GM12865 (cell line): ENCODE measurements at regions not wholly inside any gene's neighbourhood (a gene's known extent, or its start where the extent isn't known, plus 50 kb on each side); places are given as distances from the start of the nearest gene placed in this dataset.

ENCODE experiments used
- DNase-seq: peaks from one replicate; pipeline ENCODE4 v3.0.0; 2010; ENCODE audit warnings: low read depth
- H3K4me3 ChIP-seq: 2 replicates; pipeline ENCODE4 v1.5.1; 2011; ENCODE audit warnings: mild to moderate bottlenecking, low read depth, low read length, control low read depth
- TF ChIP-seq, protein P1 (sequence below): IDR thresholded peaks from 2 replicates; pipeline ENCODE4 v1.5.1; 2011; ENCODE audit warnings: low read length, control low read depth, low read depth, inconsistent platforms; ENCODE audit not compliant: insufficient read depth; ENCODE audit errors: missing control alignments

GRCh38 chr17:65364438-65364837 lies 197.0 kb downstream of the AXIN2 start:
- TF ChIP-seq, protein P1, sequence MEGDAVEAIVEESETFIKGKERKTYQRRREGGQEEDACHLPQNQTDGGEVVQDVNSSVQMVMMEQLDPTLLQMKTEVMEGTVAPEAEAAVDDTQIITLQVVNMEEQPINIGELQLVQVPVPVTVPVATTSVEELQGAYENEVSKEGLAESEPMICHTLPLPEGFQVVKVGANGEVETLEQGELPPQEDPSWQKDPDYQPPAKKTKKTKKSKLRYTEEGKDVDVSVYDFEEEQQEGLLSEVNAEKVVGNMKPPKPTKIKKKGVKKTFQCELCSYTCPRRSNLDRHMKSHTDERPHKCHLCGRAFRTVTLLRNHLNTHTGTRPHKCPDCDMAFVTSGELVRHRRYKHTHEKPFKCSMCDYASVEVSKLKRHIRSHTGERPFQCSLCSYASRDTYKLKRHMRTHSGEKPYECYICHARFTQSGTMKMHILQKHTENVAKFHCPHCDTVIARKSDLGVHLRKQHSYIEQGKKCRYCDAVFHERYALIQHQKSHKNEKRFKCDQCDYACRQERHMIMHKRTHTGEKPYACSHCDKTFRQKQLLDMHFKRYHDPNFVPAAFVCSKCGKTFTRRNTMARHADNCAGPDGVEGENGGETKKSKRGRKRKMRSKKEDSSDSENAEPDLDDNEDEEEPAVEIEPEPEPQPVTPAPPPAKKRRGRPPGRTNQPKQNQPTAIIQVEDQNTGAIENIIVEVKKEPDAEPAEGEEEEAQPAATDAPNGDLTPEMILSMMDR: no peak
- no peak for DNase-seq
- H3K4me3 ChIP-seq: no peak overlapping the region

DNA sequence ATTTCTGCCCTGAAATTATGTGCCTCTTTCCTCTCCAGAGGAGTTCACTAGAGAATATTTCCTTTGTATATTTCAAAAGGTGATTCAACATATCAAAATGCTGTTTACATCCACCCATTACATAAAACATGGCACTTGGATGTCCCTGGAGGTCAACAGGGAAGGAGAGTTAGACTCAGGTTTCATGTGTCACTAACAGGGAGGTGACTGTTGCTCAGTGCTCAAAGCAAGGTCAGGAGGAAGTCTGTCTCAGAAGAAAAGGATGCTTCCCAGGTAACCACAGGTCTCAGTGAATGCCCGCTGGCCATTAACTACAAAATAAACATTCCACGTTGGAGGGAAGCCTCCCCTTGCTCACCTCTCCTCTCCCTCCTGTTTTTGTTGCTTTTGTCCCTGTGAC lies 198.6 kb downstream of the AXIN2 start:
- no peak overlapping the region for H3K4me3 ChIP-seq
- peak; percentile 9 for DNase-seq
- TF ChIP-seq, protein P1: no peak

DNA sequence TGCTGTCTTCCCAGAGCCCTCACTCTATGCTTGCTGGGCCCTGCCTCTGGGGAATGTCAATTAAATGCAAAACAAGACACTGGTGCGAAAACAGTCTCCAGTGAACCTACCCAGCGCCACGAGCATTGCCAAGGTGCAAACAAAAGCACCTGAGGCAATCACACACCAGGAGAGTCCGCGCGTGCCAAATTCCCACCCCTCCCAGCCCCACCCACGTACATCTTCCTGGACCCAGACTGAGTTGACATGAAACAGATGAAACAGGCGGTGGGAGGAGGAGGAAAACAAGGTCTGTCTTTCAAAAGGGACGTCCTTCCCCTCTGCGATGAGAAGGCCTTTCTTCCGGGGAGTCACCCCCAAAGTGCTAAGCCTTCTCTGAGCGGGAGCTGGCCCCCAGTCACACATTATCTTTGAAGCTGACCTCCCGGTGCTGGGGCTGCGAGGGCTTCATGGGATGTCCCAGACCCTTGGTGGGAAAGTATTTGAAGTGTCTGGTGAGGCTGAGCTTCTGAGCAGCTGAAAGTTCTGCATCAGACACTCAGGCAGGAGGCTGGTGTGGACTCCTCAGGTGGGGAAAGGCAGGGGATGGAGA lies 200.4 kb downstream of the AXIN2 start:
- DNase-seq: no peak
- TF ChIP-seq, protein P1: no peak
- no peak overlapping the region for H3K4me3 ChIP-seq

- TF ChIP-seq, protein P1: no peak
- no peak for DNase-seq
- no peak overlapping the region for H3K4me3 ChIP-seq
Observed at GRCh38 chr17:65359016-65359415, 202.4 kb downstream of the AXIN2 start.

GRCh38 chr17:65356536-65356935 lies 204.9 kb downstream of the AXIN2 start:
- no peak overlapping the region for H3K4me3 ChIP-seq
- TF ChIP-seq, protein P1: no peak
- no peak for DNase-seq

GRCh38 chr17:65355246-65355645 lies 206.2 kb downstream of the AXIN2 start:
- DNase-seq: no peak
- H3K4me3 ChIP-seq: no peak overlapping the region
- TF ChIP-seq, protein P1: no peak

- H3K4me3 ChIP-seq: no peak overlapping the region
- DNase-seq: no peak
- TF ChIP-seq, protein P1: no peak
Observed at GRCh38 chr17:65349916-65350315, 211.5 kb downstream of the AXIN2 start.
